ENCODE measurements at regions not wholly inside any gene's neighbourhood (a gene's known extent, or its start where the extent isn't known, plus 50 kb on each side); places are given as distances from the start of the nearest gene placed in this dataset.

- TF ChIP-seq POLR2AphosphoS5 (IDR thresholded peaks at IDR 0.05; ENCODE audit: borderline replicate concordance, low read depth, low read length), result no peak
- TF ChIP-seq EZH2 (IDR thresholded peaks at IDR 0.05), result no peak
Observed at GRCh38 chr6:113449051-113449450, 408.1 kb upstream of the MARCKS start.

Measured in SK-N-MC (cell line).